Left ventricle myocardium inferior (tissue), 1 donor: ENCODE measurements at regions not wholly inside any gene's neighbourhood (a gene's known extent, or its start where the extent isn't known, plus 50 kb on each side); places are given as distances from the start of the nearest gene placed in this dataset.

Experiments
- DNase-seq: peaks from one replicate; pipeline ENCODE4 v3.0.0-alpha.2; 2020
- H3K27ac ChIP-seq: fragments of 200-600 bp; replicated peaks from 2 replicates; pipeline ENCODE4 v1.8.0; 2021
- H3K27me3 ChIP-seq: fragments of 200-600 bp; 2 replicates; pipeline ENCODE4 v1.8.0; 2021; ENCODE audit warnings: low read depth
- H3K36me3 ChIP-seq: fragments of 200-600 bp; 2 replicates; pipeline ENCODE4 v1.8.0; 2021
- H3K4me1 ChIP-seq: fragments of 200-600 bp; 2 replicates; pipeline ENCODE4 v1.8.0; 2021
- H3K4me3 ChIP-seq: fragments of 200-600 bp; 2 replicates; pipeline ENCODE4 v1.8.0; 2021; ENCODE audit warnings: mild to moderate bottlenecking, moderate library complexity
- H3K9me3 ChIP-seq: fragments of 200-600 bp; replicated peaks from 2 replicates; pipeline ENCODE4 v1.8.0; 2021
- intact Hi-C: fragments of 100-400 bp; cut with micrococcal nuclease; formaldehyde crosslinking; loops from one replicate; pipeline ENCODE4 v1.11.0; 2022
- TF ChIP-seq, protein P1 (sequence below): fragments of 200-600 bp; IDR thresholded peaks from 2 replicates; pipeline ENCODE4 v1.8.0; 2021; ENCODE audit warnings: antibody characterized with exemption, mild to moderate bottlenecking, borderline replicate concordance
- donor health status: DM: no; HTN: yes; CAD: no; lungs with severe emphysema.

DNA sequence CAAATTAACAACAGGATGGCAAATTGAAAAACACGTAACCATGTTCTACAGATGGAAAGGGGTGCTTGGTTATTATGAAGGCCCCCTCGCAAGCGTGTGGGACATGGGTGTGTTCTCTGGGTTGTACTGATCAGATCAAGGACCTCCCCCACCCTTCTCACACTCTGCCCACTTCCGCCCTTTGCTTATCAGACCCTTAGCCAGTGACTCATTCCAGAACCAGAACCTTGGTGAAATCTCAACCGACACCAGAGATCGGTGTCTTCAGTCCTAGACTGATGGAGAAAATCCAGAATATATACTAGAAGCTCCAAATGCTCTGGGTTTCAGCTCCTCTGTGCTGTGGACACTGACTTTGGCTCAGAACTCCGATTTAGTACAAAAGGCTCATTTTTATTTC, 64.9 kb downstream of the PTTG1 start:
- Histone ChIP-seq H3K9me3 (no peaks in the 10 kb centered on the region), H3K4me1 (no peaks in the 10 kb centered on the region), H3K4me3 (no peak overlapping the region), H3K27ac (no peak overlapping the region), H3K36me3 (no peaks in the 10 kb centered on the region), H3K27me3 (no peaks in the 10 kb centered on the region)
- DNase-seq = no peak
- TF ChIP-seq, protein P1, sequence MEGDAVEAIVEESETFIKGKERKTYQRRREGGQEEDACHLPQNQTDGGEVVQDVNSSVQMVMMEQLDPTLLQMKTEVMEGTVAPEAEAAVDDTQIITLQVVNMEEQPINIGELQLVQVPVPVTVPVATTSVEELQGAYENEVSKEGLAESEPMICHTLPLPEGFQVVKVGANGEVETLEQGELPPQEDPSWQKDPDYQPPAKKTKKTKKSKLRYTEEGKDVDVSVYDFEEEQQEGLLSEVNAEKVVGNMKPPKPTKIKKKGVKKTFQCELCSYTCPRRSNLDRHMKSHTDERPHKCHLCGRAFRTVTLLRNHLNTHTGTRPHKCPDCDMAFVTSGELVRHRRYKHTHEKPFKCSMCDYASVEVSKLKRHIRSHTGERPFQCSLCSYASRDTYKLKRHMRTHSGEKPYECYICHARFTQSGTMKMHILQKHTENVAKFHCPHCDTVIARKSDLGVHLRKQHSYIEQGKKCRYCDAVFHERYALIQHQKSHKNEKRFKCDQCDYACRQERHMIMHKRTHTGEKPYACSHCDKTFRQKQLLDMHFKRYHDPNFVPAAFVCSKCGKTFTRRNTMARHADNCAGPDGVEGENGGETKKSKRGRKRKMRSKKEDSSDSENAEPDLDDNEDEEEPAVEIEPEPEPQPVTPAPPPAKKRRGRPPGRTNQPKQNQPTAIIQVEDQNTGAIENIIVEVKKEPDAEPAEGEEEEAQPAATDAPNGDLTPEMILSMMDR = no peak
- intact Hi-C loops = no loop called here

DNA sequence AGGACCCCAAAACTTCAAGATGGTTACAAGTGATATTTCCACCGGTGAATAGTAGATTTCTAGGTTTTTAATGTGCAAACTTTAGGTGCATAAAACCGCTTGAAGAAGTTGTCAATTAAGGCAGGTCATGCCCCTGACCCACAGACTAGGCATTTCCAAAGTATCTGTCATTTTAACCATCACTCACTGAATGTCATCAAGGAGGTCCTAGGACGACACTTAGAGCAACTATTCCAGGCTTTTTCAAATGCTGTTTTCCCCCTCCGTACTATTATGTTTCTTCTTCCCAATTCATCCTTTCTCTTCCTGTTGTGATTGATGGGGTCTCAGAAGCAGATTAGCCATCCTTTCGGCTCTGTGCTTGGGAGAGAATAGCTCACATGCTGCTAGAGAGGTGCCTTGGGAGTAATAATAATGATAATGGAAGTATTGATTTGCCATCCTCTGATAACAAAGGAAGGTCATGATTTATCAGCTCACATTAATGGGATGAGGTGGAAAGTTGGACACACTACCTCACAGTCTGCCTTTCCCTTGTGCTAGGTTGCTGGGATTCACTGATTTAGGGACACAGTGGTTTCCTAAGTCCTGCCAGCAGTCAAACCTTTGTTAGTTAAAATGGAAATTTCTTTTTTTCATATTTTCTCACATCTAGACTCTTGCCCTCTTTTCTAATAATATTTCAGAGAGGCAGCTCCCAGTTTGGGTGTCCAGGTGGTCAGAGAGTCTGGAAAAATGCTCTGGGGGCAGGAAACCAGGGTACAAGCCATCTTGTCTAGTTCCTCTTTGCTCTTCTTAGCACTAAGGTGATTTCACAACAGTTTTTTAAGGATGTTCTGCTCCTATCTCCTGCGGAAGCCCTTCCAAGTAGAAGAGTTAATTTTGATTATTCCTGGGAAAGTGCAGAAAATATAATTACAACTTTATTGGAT, 67.0 kb downstream of the PTTG1 start:
- H3K9me3 ChIP-seq = no peaks in the 10 kb centered on the region
- no peak overlapping the region for H3K27ac ChIP-seq
- DNase-seq = no peak
- TF ChIP-seq, protein P1 = no peak
- H3K27me3 ChIP-seq = no peaks in the 10 kb centered on the region
- no peak overlapping the region for H3K4me3 ChIP-seq
- H3K36me3 ChIP-seq = no peaks in the 10 kb centered on the region
- no peaks in the 10 kb centered on the region for H3K4me1 ChIP-seq
- intact Hi-C loops = no loop called here

DNA sequence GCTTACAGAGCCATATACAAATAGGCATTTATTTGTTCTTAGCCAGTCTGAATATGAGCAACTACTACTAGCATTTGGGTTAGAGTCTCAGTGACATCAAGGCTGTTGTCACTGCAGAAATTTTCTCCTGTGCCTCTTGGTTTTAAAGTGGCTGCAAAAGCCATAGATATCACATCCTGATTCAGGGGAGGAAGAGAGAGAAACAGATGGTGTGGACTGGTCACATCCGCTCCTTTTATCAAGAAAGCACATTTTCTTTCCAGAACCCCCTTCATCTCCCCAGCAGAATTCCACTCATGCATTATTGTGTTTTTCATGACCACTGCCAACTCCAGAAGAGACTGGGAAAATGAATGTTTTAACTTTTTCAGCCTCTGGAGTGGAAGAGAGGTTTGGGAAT, 69.8 kb downstream of the PTTG1 start:
- H3K27me3 ChIP-seq = peaks cover 3% of the 10 kb centered on the region
- H3K4me3 ChIP-seq = no peak overlapping the region
- H3K4me1 ChIP-seq = no peaks in the 10 kb centered on the region
- H3K36me3 ChIP-seq = no peaks in the 10 kb centered on the region
- DNase-seq = no peak
- TF ChIP-seq, protein P1 = no peak
- no peaks in the 10 kb centered on the region for H3K9me3 ChIP-seq
- H3K27ac ChIP-seq = no peak overlapping the region
- intact Hi-C loops = no loop called here

DNA sequence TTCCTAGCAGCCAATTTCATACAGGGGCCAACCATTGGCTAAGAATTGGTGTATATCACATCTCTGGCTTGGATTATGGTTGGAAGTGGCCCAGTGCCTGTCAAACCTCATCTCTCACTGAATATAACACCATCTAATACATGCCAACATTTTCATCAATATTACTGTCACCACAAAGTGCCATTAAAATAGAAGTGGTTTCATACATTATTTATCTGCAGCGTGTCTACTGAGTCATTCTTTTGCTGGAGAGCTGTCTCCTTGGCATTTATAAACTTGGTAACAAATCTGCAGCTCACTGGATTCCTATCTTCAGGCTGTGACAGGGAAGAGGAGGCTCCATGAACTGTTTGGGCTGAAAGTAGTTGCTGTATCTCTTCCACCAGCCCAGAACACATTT, 70.9 kb downstream of the PTTG1 start:
- Histone ChIP-seq H3K4me3 (no peak overlapping the region), H3K27ac (no peak overlapping the region), H3K9me3 (no peaks in the 10 kb centered on the region), H3K4me1 (no peaks in the 10 kb centered on the region), H3K27me3 (peaks cover 3% of the 10 kb centered on the region), H3K36me3 (no peaks in the 10 kb centered on the region)
- no peak for DNase-seq
- intact Hi-C loops = no loop called here
- TF ChIP-seq, protein P1 = no peak

DNA sequence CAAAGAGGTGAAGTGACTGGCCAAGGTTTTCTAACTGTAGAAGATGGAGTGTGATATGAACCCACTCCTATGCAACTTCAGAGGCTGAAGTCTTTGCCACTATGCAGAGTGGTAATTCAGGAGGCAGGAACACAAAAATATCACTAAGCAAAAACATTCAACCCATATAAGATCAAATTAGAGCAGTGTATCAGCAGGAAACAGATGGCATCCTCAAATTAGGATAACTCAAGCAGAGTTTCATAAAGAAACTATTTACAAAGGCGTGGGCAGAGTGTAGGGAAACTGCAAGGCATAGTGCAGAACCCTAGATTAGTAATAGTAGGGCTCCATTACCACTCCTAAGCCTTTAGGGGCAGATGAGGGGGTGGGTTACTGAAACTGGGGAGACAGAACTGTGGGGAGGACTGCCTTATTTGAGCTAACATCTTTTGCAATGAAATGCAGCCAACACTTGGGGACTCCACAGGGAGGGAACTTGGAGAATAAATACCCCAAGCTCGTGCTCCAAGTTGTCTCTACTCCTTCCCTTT, 72.2 kb downstream of the PTTG1 start:
- Histone ChIP-seq H3K36me3 (no peaks in the 10 kb centered on the region), H3K27me3 (peaks cover 3% of the 10 kb centered on the region), H3K27ac (no peak overlapping the region), H3K4me1 (no peaks in the 10 kb centered on the region), H3K9me3 (no peaks in the 10 kb centered on the region), H3K4me3 (no peak overlapping the region)
- intact Hi-C loops = no loop called here
- no peak for DNase-seq
- TF ChIP-seq, protein P1 = no peak
